ENCODE measurements at regions not wholly inside any gene's neighbourhood (a gene's known extent, or its start where the extent isn't known, plus 50 kb on each side); places are given as distances from the start of the nearest gene placed in this dataset.

- no peak for TF ChIP-seq EZH2 (IDR thresholded peaks at IDR 0.05; ENCODE audit: borderline replicate concordance, low read depth, low read length, poor library complexity, severe bottlenecking)
- TF ChIP-seq, protein P1, sequence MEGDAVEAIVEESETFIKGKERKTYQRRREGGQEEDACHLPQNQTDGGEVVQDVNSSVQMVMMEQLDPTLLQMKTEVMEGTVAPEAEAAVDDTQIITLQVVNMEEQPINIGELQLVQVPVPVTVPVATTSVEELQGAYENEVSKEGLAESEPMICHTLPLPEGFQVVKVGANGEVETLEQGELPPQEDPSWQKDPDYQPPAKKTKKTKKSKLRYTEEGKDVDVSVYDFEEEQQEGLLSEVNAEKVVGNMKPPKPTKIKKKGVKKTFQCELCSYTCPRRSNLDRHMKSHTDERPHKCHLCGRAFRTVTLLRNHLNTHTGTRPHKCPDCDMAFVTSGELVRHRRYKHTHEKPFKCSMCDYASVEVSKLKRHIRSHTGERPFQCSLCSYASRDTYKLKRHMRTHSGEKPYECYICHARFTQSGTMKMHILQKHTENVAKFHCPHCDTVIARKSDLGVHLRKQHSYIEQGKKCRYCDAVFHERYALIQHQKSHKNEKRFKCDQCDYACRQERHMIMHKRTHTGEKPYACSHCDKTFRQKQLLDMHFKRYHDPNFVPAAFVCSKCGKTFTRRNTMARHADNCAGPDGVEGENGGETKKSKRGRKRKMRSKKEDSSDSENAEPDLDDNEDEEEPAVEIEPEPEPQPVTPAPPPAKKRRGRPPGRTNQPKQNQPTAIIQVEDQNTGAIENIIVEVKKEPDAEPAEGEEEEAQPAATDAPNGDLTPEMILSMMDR (conservative IDR thresholded peaks at IDR 0.05; ENCODE audit: low read depth, low read length), result no peak
Observed at GRCh38 chrX:97740886-97741285, 857.2 kb downstream of the RPA4 start.
